HEK293 (cell line): ENCODE measurements at regions not wholly inside any gene's neighbourhood (a gene's known extent, or its start where the extent isn't known, plus 50 kb on each side); places are given as distances from the start of the nearest gene placed in this dataset.

Experiments used
- CTCF ChIA-PET: fragments of 350-600 bp; formaldehyde crosslinking; extraction: SDS; loops from one replicate; lab custom pipeline; 2021; ENCODE audit warnings: antibody characterized with exemption; lab: Yijun Ruan, JAX
- POLR2A ChIA-PET: fragments of 300-600 bp; formaldehyde crosslinking; extraction: SDS; loops from one replicate; lab custom pipeline; 2020; ENCODE audit warnings: antibody characterized with exemption, inconsistent platforms; lab: Yijun Ruan, JAX
- H3K27ac ChIP-seq: fragments of 200-500 bp; sonication (Bioruptor generic); 2 replicates; pipeline ENCODE4 v1.5.1; 2014; ENCODE audit warnings: low read depth, low read length, control low read depth, inconsistent platforms; ENCODE audit errors: extremely low read depth
- H3K36me3 ChIP-seq, 2 experiments: fragments of 200-500 bp in 1 of 2; sonication (Bioruptor generic) in 1 of 2; 1 replicate in 1 of 2; 2 replicates in 1 of 2; pipeline ENCODE4 v1.5.1; 2014 to 2017; ENCODE audit warnings: inconsistent platforms in 2 of 2, low read length in 2 of 2; ENCODE audit not compliant: control insufficient read depth in 2 of 2, insufficient read depth in 1 of 2
- H3K4me1 ChIP-seq: fragments of 200-500 bp; sonication (Bioruptor generic); 2 replicates; pipeline ENCODE4 v1.5.1; 2014; ENCODE audit warnings: mild to moderate bottlenecking, low read length, inconsistent platforms; ENCODE audit not compliant: control insufficient read depth, insufficient read depth
- H3K4me3 ChIP-seq: 2 replicates; pipeline ENCODE4 v1.5.1; 2011; ENCODE audit warnings: low read depth, mild to moderate bottlenecking, control low read depth, low read length, moderate library complexity
- H3K9me3 ChIP-seq: fragments of 200-500 bp; sonication (Bioruptor generic); 2 replicates; pipeline ENCODE4 v1.5.1; 2014; ENCODE audit warnings: low read depth, low read length, inconsistent platforms; ENCODE audit not compliant: control insufficient read depth, insufficient read depth
- ATF2 ChIP-seq: fragments of 450-650 bp; formaldehyde crosslinking; IDR thresholded peaks from 2 replicates; pipeline ENCODE4 v1.5.1; 2016; ENCODE audit warnings: missing biosample characterization, missing genetic modification characterization, low read depth
- BCL11A ChIP-seq: fragments of 450-650 bp; formaldehyde crosslinking; IDR thresholded peaks from 2 replicates; pipeline ENCODE4 v1.5.1; 2016; ENCODE audit warnings: low read depth, missing biosample characterization, missing genetic modification characterization
- HOXC10 ChIP-seq: sonication (generic); formaldehyde crosslinking; IDR thresholded peaks from 2 replicates; pipeline ENCODE4 v1.8.1; 2023; ENCODE audit warnings: mild to moderate bottlenecking, missing genetic modification reagents
- KLF10 ChIP-seq: fragments of 450-650 bp; IDR thresholded peaks from 2 replicates; pipeline ENCODE4 v1.5.1; 2018; ENCODE audit warnings: missing biosample characterization, mild to moderate bottlenecking, missing genetic modification characterization
- KLF17 ChIP-seq: fragments of 450-650 bp; formaldehyde crosslinking; IDR thresholded peaks from 2 replicates; pipeline ENCODE4 v1.5.1; 2016; ENCODE audit warnings: missing biosample characterization, missing genetic modification characterization
- KLF8 ChIP-seq: fragments of 450-650 bp; formaldehyde crosslinking; IDR thresholded peaks from 2 replicates; pipeline ENCODE4 v1.5.1; 2016; ENCODE audit warnings: missing biosample characterization, missing genetic modification characterization
- MZF1 ChIP-seq: fragments of 450-650 bp; formaldehyde crosslinking; IDR thresholded peaks from 2 replicates; pipeline ENCODE4 v1.5.1; 2017; ENCODE audit warnings: missing biosample characterization, missing genetic modification characterization, borderline replicate concordance
- PRDM6 ChIP-seq: fragments of 450-650 bp; formaldehyde crosslinking; IDR thresholded peaks from 2 replicates; pipeline ENCODE4 v1.5.1; 2017; ENCODE audit warnings: missing biosample characterization, missing genetic modification characterization
- ZBTB21 ChIP-seq: fragments of 450-650 bp; formaldehyde crosslinking; IDR thresholded peaks from 2 replicates; pipeline ENCODE4 v1.5.1; 2017; ENCODE audit warnings: missing biosample characterization, missing genetic modification characterization
- ZNF114 ChIP-seq: fragments of 450-650 bp; formaldehyde crosslinking; IDR thresholded peaks from 2 replicates; pipeline ENCODE4 v1.5.0; 2017; ENCODE audit warnings: missing biosample characterization, missing genetic modification characterization
- ZNF140 ChIP-seq: fragments of 450-650 bp; formaldehyde crosslinking; IDR thresholded peaks from 2 replicates; pipeline ENCODE4 v1.5.1; 2016; ENCODE audit warnings: missing biosample characterization, missing genetic modification characterization
- ZNF280C ChIP-seq: fragments of 450-650 bp; formaldehyde crosslinking; IDR thresholded peaks from 2 replicates; pipeline ENCODE4 v1.5.1; 2016; ENCODE audit warnings: missing biosample characterization, missing genetic modification characterization
- ZNF324 ChIP-seq: fragments of 450-650 bp; formaldehyde crosslinking; IDR thresholded peaks from 2 replicates; pipeline ENCODE4 v1.5.1; 2016; ENCODE audit warnings: missing biosample characterization, missing genetic modification characterization
- ZNF350 ChIP-seq: fragments of 450-650 bp; formaldehyde crosslinking; IDR thresholded peaks from 2 replicates; pipeline ENCODE4 v1.5.0; 2017; ENCODE audit warnings: missing biosample characterization, mild to moderate bottlenecking, missing genetic modification characterization
- ZNF354C ChIP-seq: fragments of 450-650 bp; formaldehyde crosslinking; IDR thresholded peaks from 2 replicates; pipeline ENCODE4 v1.5.1; 2016; ENCODE audit warnings: missing biosample characterization, missing genetic modification characterization, low read depth, borderline replicate concordance
- ZNF473 ChIP-seq: fragments of 450-650 bp; formaldehyde crosslinking; IDR thresholded peaks from 2 replicates; pipeline ENCODE4 v1.5.1; 2017; ENCODE audit warnings: missing biosample characterization, missing genetic modification characterization
- ZNF488 ChIP-seq: fragments of 450-650 bp; formaldehyde crosslinking; IDR thresholded peaks from 2 replicates; pipeline ENCODE4 v1.5.1; 2016; ENCODE audit warnings: missing biosample characterization, missing genetic modification characterization
- ZNF548 ChIP-seq: fragments of 450-650 bp; formaldehyde crosslinking; IDR thresholded peaks from 2 replicates; pipeline ENCODE4 v1.5.1; 2016; ENCODE audit warnings: missing biosample characterization, missing genetic modification characterization
- ZNF561 ChIP-seq: fragments of 450-650 bp; IDR thresholded peaks from 2 replicates; pipeline ENCODE4 v1.5.1; 2018; ENCODE audit warnings: missing biosample characterization, missing genetic modification characterization, borderline replicate concordance
- ZNF596 ChIP-seq: fragments of 450-650 bp; IDR thresholded peaks from 2 replicates; pipeline ENCODE4 v1.5.0; 2018; ENCODE audit warnings: missing biosample characterization, mild to moderate bottlenecking, missing genetic modification characterization, moderate library complexity
- ZNF658 ChIP-seq: fragments of 450-650 bp; formaldehyde crosslinking; IDR thresholded peaks from 2 replicates; pipeline ENCODE4; 2016; ENCODE audit warnings: missing biosample characterization, missing genetic modification characterization
- ZNF670 ChIP-seq: fragments of 450-650 bp; formaldehyde crosslinking; IDR thresholded peaks from 2 replicates; pipeline ENCODE4 v1.5.1; 2016; ENCODE audit warnings: missing biosample characterization, missing genetic modification characterization, low read depth
- ZNF777 ChIP-seq: fragments of 450-650 bp; formaldehyde crosslinking; IDR thresholded peaks from 2 replicates; pipeline ENCODE4 v1.5.1; 2017; ENCODE audit warnings: missing biosample characterization, missing genetic modification characterization, borderline replicate concordance
- ZNF830 ChIP-seq: fragments of 450-650 bp; IDR thresholded peaks from 2 replicates; pipeline ENCODE4 v1.5.0; 2018; ENCODE audit warnings: missing biosample characterization, missing genetic modification characterization, low read depth, mild to moderate bottlenecking, moderate library complexity
- ZNF843 ChIP-seq: fragments of 450-650 bp; formaldehyde crosslinking; IDR thresholded peaks from 2 replicates; pipeline ENCODE4 v1.5.1; 2016; ENCODE audit warnings: missing biosample characterization, missing genetic modification characterization
- ZXDB ChIP-seq: fragments of 450-650 bp; formaldehyde crosslinking; IDR thresholded peaks from 2 replicates; pipeline ENCODE4 v1.5.1; 2016; ENCODE audit warnings: missing biosample characterization, missing genetic modification characterization

- POLR2A ChIA-PET: no interaction called here
- no peak overlapping the region for H3K27ac ChIP-seq
- CTCF ChIA-PET: no interaction called here
- no peak overlapping the region for H3K4me3 ChIP-seq
- no peaks in the 10 kb centered on the region for H3K36me3 ChIP-seq
- no peaks in the 10 kb centered on the region for H3K4me1 ChIP-seq
- TF ChIP-seq ZNF114 (no peak), ZNF354C (tag by site-specific recombination) (no peak), HOXC10 (CRISPR knock-in tag) (no peak), ZNF350 (tag by site-specific recombination) (no peak), ZNF473 (tag by site-specific recombination) (no peak), ZNF548 (tag by site-specific recombination) (no peak), PRDM6 (tag by site-specific recombination) (no peak)
- TF ChIP-seq, all 188 proteins: peak for 0
- no peaks in the 10 kb centered on the region for H3K9me3 ChIP-seq
These were observed 785.0 kb downstream of the PDCD6IP start for GRCh38 chr3:34583451-34583850.

GRCh38 chr3:34584971-34585370 is 786.5 kb downstream of the PDCD6IP start:
- ChIA-PET CTCF (no interaction called here), POLR2A (no interaction called here)
- TF ChIP-seq ZNF596 (tag by site-specific recombination) (no peak), ZNF140 (tag by site-specific recombination) (no peak), ZNF324 (no peak), ZNF114 (no peak), ZNF777 (tag by site-specific recombination) (no peak), KLF10 (tag by site-specific recombination) (no peak), KLF8 (tag by site-specific recombination) (no peak), ZNF561 (tag by site-specific recombination) (no peak), MZF1 (tag by site-specific recombination) (no peak), ZNF488 (tag by site-specific recombination) (no peak), ZXDB (no peak), ZBTB21 (tag by site-specific recombination) (no peak), ZNF670 (no peak), KLF17 (tag by site-specific recombination) (no peak)
- no peak overlapping the region for H3K4me3 ChIP-seq
- no peak overlapping the region for H3K27ac ChIP-seq
- no peaks in the 10 kb centered on the region for H3K4me1 ChIP-seq
- no peaks in the 10 kb centered on the region for H3K36me3 ChIP-seq
- H3K9me3 ChIP-seq: no peaks in the 10 kb centered on the region

- CTCF ChIA-PET: no interaction called here
These were observed 801.2 kb downstream of the PDCD6IP start for GRCh38 chr3:34599595-34599994.

More at GRCh38 chr3:34599595-34599994, 801.2 kb downstream of the PDCD6IP start:
- H3K4me1 ChIP-seq: no peaks in the 10 kb centered on the region
- H3K27ac ChIP-seq: no peak overlapping the region
- no peak overlapping the region for H3K4me3 ChIP-seq
- TF ChIP-seq ATF2 (0 out of 2 replicates have a peak, but pooled peaks have one; percentile 30), ZNF830 (tag by site-specific recombination) (no peak), ZNF561 (tag by site-specific recombination) (no peak), ZNF280C (no peak), ZNF658 (tag by site-specific recombination) (no peak), ZNF140 (tag by site-specific recombination) (no peak), BCL11A (tag by site-specific recombination) (no peak), ZNF843 (no peak)
- TF ChIP-seq, all 188 proteins: peak for 1
- H3K9me3 ChIP-seq: no peaks in the 10 kb centered on the region
- no peaks in the 10 kb centered on the region for H3K36me3 ChIP-seq
- POLR2A ChIA-PET: no interaction called here
